Kidney (tissue), 13 donors: ENCODE measurements at regions not wholly inside any gene's neighbourhood (a gene's known extent, or its start where the extent isn't known, plus 50 kb on each side); places are given as distances from the start of the nearest gene placed in this dataset.
A peak's percentile ranks its signal among the peaks of the same experiment; 100 is the strongest.

Experiments
- DNase-seq, 5 donors: peaks; one replicate each; pipeline ENCODE4 v3.0.0-alpha.2; 2013 to 2020
- FAIRE-seq: peaks from 2 replicates; lab custom pipeline; 2012; peaks lifted over from hg19 to GRCh38; lab: Jason Lieb, UNC
- H3K27ac ChIP-seq, 2 donors: one replicate each; pipeline ENCODE4 v1.7.0; 2013; ENCODE audit warnings: low read depth in 2 of 2, low read length in 2 of 2, inconsistent platforms in 1 of 2
- H3K27me3 ChIP-seq: one replicate; pipeline ENCODE4 v1.7.1; 2013; ENCODE audit warnings: low read length, inconsistent platforms; ENCODE audit not compliant: control insufficient read depth, insufficient read depth
- H3K36me3 ChIP-seq, 3 donors: one replicate each; pipeline versions ENCODE4 v1.7.0 to v1.7.1; 2013; ENCODE audit warnings: low read length in 3 of 3, control low read depth in 1 of 3, inconsistent platforms in 1 of 3; ENCODE audit not compliant: insufficient read depth in 3 of 3, control insufficient read depth in 2 of 3
- H3K4me1 ChIP-seq, 3 donors: one replicate each; pipeline versions ENCODE4 v1.7.0 to v1.7.1; 2013; ENCODE audit warnings: low read length in 3 of 3, inconsistent platforms in 1 of 3, low read depth in 1 of 3; ENCODE audit not compliant: control insufficient read depth in 2 of 3, insufficient read depth in 2 of 3
- H3K4me3 ChIP-seq, 3 donors: one replicate each; pipeline versions ENCODE4 v1.7.0 to v1.8.1; 2013; ENCODE audit warnings: low read length in 3 of 3, control low read depth in 1 of 3, inconsistent platforms in 1 of 3
- H3K9ac ChIP-seq, 3 donors: one replicate each; pipeline versions ENCODE4 v1.7.0 to v1.7.1; 2013; ENCODE audit warnings: low read length in 3 of 3, control low read depth in 1 of 3, inconsistent platforms in 1 of 3
- H3K9me3 ChIP-seq, 3 donors: one replicate each; pipeline versions ENCODE4 v1.7.0 to v1.7.1; 2013; ENCODE audit warnings: low read length in 3 of 3, control low read depth in 1 of 3, inconsistent platforms in 1 of 3; ENCODE audit not compliant: control insufficient read depth in 2 of 3, insufficient read depth in 1 of 3
- CTCF ChIP-seq: IDR thresholded peaks from 3 replicates; pipeline ENCODE4 v1.5.1; 2012; ENCODE audit warnings: mild to moderate bottlenecking, moderate library complexity, borderline replicate concordance; ENCODE audit not compliant: insufficient read depth; ENCODE audit errors: extremely low read depth
- intact Hi-C: fragments of 100-400 bp; cut with DNase I; formaldehyde crosslinking; loops from one replicate; pipeline ENCODE4 v1.11.1; 2022
- donor health status: control.
- donor health status: control.
- donor health status: control.
- donor health status: control.
- donor health status: control.
- donor health status: DM: yes; HTN: yes; CAD: no.
- donor health status: Normal renal cell carcinoma (clear cell type).

- no peaks in the 10 kb centered on the region for H3K36me3 ChIP-seq
- no peak for DNase-seq
- H3K4me3 ChIP-seq = no peak overlapping the region
- no peak overlapping the region for H3K9ac ChIP-seq
- H3K9me3 ChIP-seq = peaks cover 0 to 13% (median 0%) of the 10 kb centered on the region in 3 donors
- intact Hi-C loops = no loop called here
- FAIRE-seq = no peak
- H3K27me3 ChIP-seq = no peaks in the 10 kb centered on the region
- peaks cover 0 to 5% (median 0%) of the 10 kb centered on the region in 3 donors for H3K4me1 ChIP-seq
- H3K27ac ChIP-seq = no peak overlapping the region
- TF ChIP-seq CTCF = no peak
Observed at GRCh38 chr13:21946964-21947363, 276.1 kb downstream of the FGF9 start.

DNA sequence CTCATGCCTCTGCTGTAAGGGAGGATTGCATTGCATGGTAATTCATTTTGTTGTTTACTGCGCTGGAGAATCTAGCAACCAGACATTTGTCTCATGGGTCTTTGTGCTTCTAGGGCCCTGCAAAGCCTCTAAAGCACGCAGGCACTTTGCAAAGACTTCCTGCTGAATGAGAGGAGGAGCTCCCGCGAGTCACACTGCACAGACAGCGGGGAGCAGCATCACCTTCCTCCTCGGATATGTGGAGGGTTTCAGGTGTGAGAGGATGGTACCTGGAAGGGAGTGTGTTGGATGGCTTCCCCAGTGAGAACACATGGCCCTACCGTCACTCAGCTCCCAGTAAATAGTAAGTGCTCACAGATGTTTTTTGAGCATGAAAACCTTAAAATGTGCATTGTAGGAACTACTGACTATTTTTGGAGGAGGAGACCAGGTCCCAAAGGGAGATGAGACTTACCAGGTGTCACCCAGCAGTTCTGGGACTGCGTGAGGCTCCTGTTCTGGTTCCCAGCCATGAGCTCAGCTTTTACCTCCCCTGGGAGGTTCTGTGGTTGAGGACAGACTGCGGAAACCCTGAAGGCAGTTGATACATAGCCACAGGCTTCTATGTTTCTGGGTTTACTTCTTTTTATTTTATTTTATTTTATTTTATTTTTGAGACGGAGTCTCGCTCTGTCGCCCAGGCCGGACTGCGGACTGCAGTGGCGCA lies 278.0 kb downstream of the FGF9 start:
- no peak for FAIRE-seq
- intact Hi-C loops = no loop called here

GRCh38 chr13:21949818-21950429 lies 279.1 kb downstream of the FGF9 start:
- H3K4me1 ChIP-seq = no peaks in the 10 kb centered on the region
- peaks cover 0 to 3% (median 0%) of the 10 kb centered on the region in 3 donors for H3K9me3 ChIP-seq
- H3K27me3 ChIP-seq = no peaks in the 10 kb centered on the region
- no peak overlapping the region for H3K9ac ChIP-seq
- FAIRE-seq (no peak), DNase-seq (peak in 3 of 5 donors; percentile 18 to 43 (median 33))
- H3K27ac ChIP-seq = no peak overlapping the region
- no peak for TF ChIP-seq CTCF
- H3K36me3 ChIP-seq = no peaks in the 10 kb centered on the region
- intact Hi-C loops = no loop called here
- no peak overlapping the region for H3K4me3 ChIP-seq

More for the DNA sequence above, 278.0 kb downstream of the FGF9 start:
- H3K27ac ChIP-seq = no peak overlapping the region
- H3K4me1 ChIP-seq = no peaks in the 10 kb centered on the region
- H3K27me3 ChIP-seq = no peaks in the 10 kb centered on the region
- peaks cover 0 to 13% (median 0%) of the 10 kb centered on the region in 3 donors for H3K9me3 ChIP-seq
- no peaks in the 10 kb centered on the region for H3K36me3 ChIP-seq
- TF ChIP-seq CTCF = no peak
- H3K4me3 ChIP-seq = no peak overlapping the region
- H3K9ac ChIP-seq = no peak overlapping the region
- no peak for DNase-seq
